ENCODE measurements at regions not wholly inside any gene's neighbourhood (a gene's known extent, or its start where the extent isn't known, plus 50 kb on each side); places are given as distances from the start of the nearest gene placed in this dataset.

GRCh38 chr1:243903895-243904294, 53.9 kb upstream of the AKT3 start:
- no peak for TF ChIP-seq POLR2AphosphoS5 (IDR thresholded peaks at IDR 0.05; ENCODE audit: low read depth, low read length)
- TF ChIP-seq POLR2A (IDR thresholded peaks at IDR 0.05; ENCODE audit: low read depth, low read length), result no peak
- TF ChIP-seq TAF1 (IDR thresholded peaks at IDR 0.05; ENCODE audit: low read depth, low read length), result no peak
- no peak for TF ChIP-seq POU2F2 (IDR thresholded peaks at IDR 0.05; ENCODE audit: low read depth, low read length)
- no peak for TF ChIP-seq SPI1 (IDR thresholded peaks at IDR 0.05; ENCODE audit: low read depth, low read length)
- TF ChIP-seq PAX5 (IDR thresholded peaks at IDR 0.05; ENCODE audit: insufficient read depth, low read length, severe bottlenecking), result no peak
